ENCODE measurements at regions not wholly inside any gene's neighbourhood (a gene's known extent, or its start where the extent isn't known, plus 50 kb on each side); places are given as distances from the start of the nearest gene placed in this dataset.

- no peak for TF ChIP-seq CTCF (conservative IDR thresholded peaks at IDR 0.05; ENCODE audit: low read depth in 2 of 2)
- no peak for TF ChIP-seq EZH2phosphoT487 (IDR thresholded peaks at IDR 0.05; ENCODE audit: unreplicated experiment)
- no peak for TF ChIP-seq POLR2AphosphoS5 (IDR thresholded peaks at IDR 0.05; ENCODE audit: low read depth)
- TF ChIP-seq CREB1 (CRISPR knock-in tag; IDR thresholded peaks at IDR 0.05; ENCODE audit: low read depth), result no peak
- TF ChIP-seq EZH2 (IDR thresholded peaks at IDR 0.05; ENCODE audit: low read depth, unreplicated experiment), result no peak
- TF ChIP-seq ZNF331 (CRISPR knock-in tag; IDR thresholded peaks at IDR 0.05; ENCODE audit: low read depth), result no peak
These were observed 181.4 kb upstream of the SHH start for GRCh38 chr7:155993420-155994278.

Data from GM23338 (cell line).